ENCODE measurements at regions not wholly inside any gene's neighbourhood (a gene's known extent, or its start where the extent isn't known, plus 50 kb on each side); places are given as distances from the start of the nearest gene placed in this dataset.

DNA sequence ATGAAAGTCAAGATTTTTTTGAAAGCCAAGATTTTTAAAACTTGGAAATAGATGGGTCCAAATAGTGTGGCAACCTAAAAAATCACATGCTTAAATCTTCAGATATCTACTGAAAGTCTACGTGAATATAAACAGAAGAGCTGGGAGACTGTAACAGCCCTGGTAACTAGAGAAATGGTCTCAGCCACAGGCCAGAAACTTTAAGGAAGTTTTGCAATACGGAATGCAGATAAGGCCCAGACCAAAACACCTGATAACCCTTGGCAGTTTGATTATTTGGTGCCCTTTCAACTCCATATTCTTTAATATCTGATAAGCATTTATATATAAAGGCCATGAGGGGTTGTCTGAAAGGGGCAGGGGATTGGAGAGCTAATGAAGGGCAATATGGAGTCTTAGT lies 537.3 kb upstream of the TGFBR2 start:
- no peak for DNase-seq (ENCODE audit: low spot score)
- Mint-ChIP-seq H3K36me3 (ENCODE audit: low read depth) (no peaks in the 10 kb centered on the region), H3K27me3 (ENCODE audit: low read depth) (no peaks in the 10 kb centered on the region), H3K4me3 (ENCODE audit: unreplicated experiment) (no peak overlapping the region), H3K4me1 (ENCODE audit: low read depth) (peaks cover 5% of the 10 kb centered on the region), H3K9me3 (ENCODE audit: low read depth) (peaks cover 10% of the 10 kb centered on the region), H3K27ac (ENCODE audit: unreplicated experiment) (no peak overlapping the region)
- TF ChIP-seq CTCF (IDR thresholded peaks at IDR 0.05): no peak

GRCh38 chr3:30073040-30073439 lies 533.4 kb upstream of the TGFBR2 start:
- peaks cover 5% of the 10 kb centered on the region for H3K4me1 Mint-ChIP-seq (ENCODE audit: low read depth)
- H3K27me3 Mint-ChIP-seq (ENCODE audit: low read depth): no peaks in the 10 kb centered on the region
- no peak for DNase-seq (ENCODE audit: low spot score)
- peaks cover 9% of the 10 kb centered on the region for H3K9me3 Mint-ChIP-seq (ENCODE audit: low read depth)
- no peak for TF ChIP-seq CTCF (IDR thresholded peaks at IDR 0.05)
- H3K4me3 Mint-ChIP-seq (ENCODE audit: unreplicated experiment): no peak overlapping the region
- peaks cover 5% of the 10 kb centered on the region for H3K36me3 Mint-ChIP-seq (ENCODE audit: low read depth)
- no peak overlapping the region for H3K27ac Mint-ChIP-seq (ENCODE audit: unreplicated experiment)

- no peak for DNase-seq (ENCODE audit: low spot score)
- H3K36me3 Mint-ChIP-seq (ENCODE audit: low read depth): peaks cover 5% of the 10 kb centered on the region
- no peak overlapping the region for H3K4me3 Mint-ChIP-seq (ENCODE audit: unreplicated experiment)
- H3K27me3 Mint-ChIP-seq (ENCODE audit: low read depth): no peaks in the 10 kb centered on the region
- peaks cover 9% of the 10 kb centered on the region for H3K9me3 Mint-ChIP-seq (ENCODE audit: low read depth)
- TF ChIP-seq CTCF (IDR thresholded peaks at IDR 0.05): no peak
- H3K27ac Mint-ChIP-seq (ENCODE audit: unreplicated experiment): no peak overlapping the region
- H3K4me1 Mint-ChIP-seq (ENCODE audit: low read depth): peaks cover 6% of the 10 kb centered on the region
Observed at GRCh38 chr3:30073622-30074021, 532.8 kb upstream of the TGFBR2 start.

GRCh38 chr3:30075514-30075913 lies 530.9 kb upstream of the TGFBR2 start:
- no peak for TF ChIP-seq CTCF (IDR thresholded peaks at IDR 0.05)
- no peak overlapping the region for H3K4me3 Mint-ChIP-seq (ENCODE audit: unreplicated experiment)

DNA sequence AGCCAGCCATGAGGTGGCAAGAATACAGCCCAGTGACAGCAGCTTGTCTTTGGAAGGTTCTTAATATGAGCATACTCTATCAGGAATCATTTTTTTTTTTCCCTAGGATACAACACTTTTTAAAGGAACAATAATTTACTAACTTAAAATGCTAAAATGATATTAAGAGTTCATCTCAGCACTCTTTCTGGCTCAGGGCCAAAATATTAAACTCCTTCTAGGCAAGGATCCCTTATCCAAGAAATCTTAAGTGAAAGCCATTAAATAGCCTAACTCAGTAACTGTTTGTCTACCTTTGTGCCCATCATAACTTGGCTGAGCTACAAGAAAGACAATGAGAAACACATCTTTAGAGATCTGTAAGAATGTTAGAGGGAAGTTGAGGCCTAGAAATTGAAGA lies 529.5 kb upstream of the TGFBR2 start:
- Mint-ChIP-seq H3K27ac (ENCODE audit: unreplicated experiment) (no peak overlapping the region), H3K27me3 (ENCODE audit: low read depth) (no peaks in the 10 kb centered on the region), H3K36me3 (ENCODE audit: low read depth) (peaks cover 5% of the 10 kb centered on the region), H3K4me1 (ENCODE audit: low read depth) (peaks cover 7% of the 10 kb centered on the region), H3K9me3 (ENCODE audit: low read depth) (peaks cover 9% of the 10 kb centered on the region), H3K4me3 (ENCODE audit: unreplicated experiment) (no peak overlapping the region)
- no peak for TF ChIP-seq CTCF (IDR thresholded peaks at IDR 0.05)
- no peak for DNase-seq (ENCODE audit: low spot score)

More at GRCh38 chr3:30075514-30075913, 530.9 kb upstream of the TGFBR2 start:
- peaks cover 7% of the 10 kb centered on the region for H3K4me1 Mint-ChIP-seq (ENCODE audit: low read depth)
- no peak overlapping the region for H3K27ac Mint-ChIP-seq (ENCODE audit: unreplicated experiment)
- no peak for DNase-seq (ENCODE audit: low spot score)
- no peaks in the 10 kb centered on the region for H3K27me3 Mint-ChIP-seq (ENCODE audit: low read depth)
- peaks cover 9% of the 10 kb centered on the region for H3K9me3 Mint-ChIP-seq (ENCODE audit: low read depth)
- peaks cover 5% of the 10 kb centered on the region for H3K36me3 Mint-ChIP-seq (ENCODE audit: low read depth)
